ENCODE measurements at regions not wholly inside any gene's neighbourhood (a gene's known extent, or its start where the extent isn't known, plus 50 kb on each side); places are given as distances from the start of the nearest gene placed in this dataset.

GRCh38 chrX:138031715-138032114 is 465.8 kb downstream of the ZIC3 start:
- TF ChIP-seq ZKSCAN1 (IDR thresholded peaks at IDR 0.05; ENCODE audit: low read length) (no peak), SKIL (CRISPR knock-in tag; IDR thresholded peaks at IDR 0.05; ENCODE audit: borderline replicate concordance) (no peak), FOXK1 (CRISPR knock-in tag; IDR thresholded peaks at IDR 0.05; ENCODE audit: borderline replicate concordance, low read depth) (no peak), ZNF274 (CRISPR knock-in tag; IDR thresholded peaks at IDR 0.05) (no peak), ZNF549 (CRISPR knock-in tag; IDR thresholded peaks at IDR 0.05) (no peak), ZNF7 (CRISPR knock-in tag; IDR thresholded peaks at IDR 0.05) (no peak), ZMYM4 (CRISPR knock-in tag; IDR thresholded peaks at IDR 0.05) (no peak), FOXM1 (CRISPR knock-in tag; IDR thresholded peaks at IDR 0.05) (no peak)
